ENCODE measurements at regions not wholly inside any gene's neighbourhood (a gene's known extent, or its start where the extent isn't known, plus 50 kb on each side); places are given as distances from the start of the nearest gene placed in this dataset.
A peak's percentile ranks its signal among the peaks of the same experiment; 100 is the strongest.

- DNase-seq = no peak
These were observed 208.1 kb upstream of the THSD7B start for GRCh38 chr2:136557203-136557602.

GRCh38 chr2:136550181-136550580 lies 215.2 kb upstream of the THSD7B start:
- DNase-seq = no peak

GRCh38 chr2:136539355-136539754 lies 226.0 kb upstream of the THSD7B start:
- DNase-seq = no peak

- peak; percentile 45 to 50 for DNase-seq
These were observed 226.9 kb upstream of the THSD7B start for GRCh38 chr2:136538489-136538888.

- DNase-seq = no peak
These were observed 230.5 kb upstream of the THSD7B start for GRCh38 chr2:136534811-136535210.

- no peak for DNase-seq
These were observed 233.2 kb upstream of the THSD7B start for GRCh38 chr2:136532171-136532570.

GRCh38 chr2:136531731-136532130 lies 233.6 kb upstream of the THSD7B start:
- DNase-seq = no peak

GRCh38 chr2:136530146-136530545 lies 235.2 kb upstream of the THSD7B start:
- no peak for DNase-seq

- no peak for DNase-seq
These were observed 237.8 kb upstream of the THSD7B start for GRCh38 chr2:136527560-136527959.

GRCh38 chr2:136522724-136523123 lies 242.6 kb upstream of the THSD7B start:
- DNase-seq = no peak

- no peak for DNase-seq
These were observed 247.6 kb upstream of the THSD7B start for GRCh38 chr2:136517716-136518115.

GRCh38 chr2:136510244-136510643 lies 255.1 kb upstream of the THSD7B start:
- DNase-seq = no peak

GRCh38 chr2:136505462-136505861 lies 259.9 kb upstream of the THSD7B start:
- no peak for DNase-seq

GRCh38 chr2:136502660-136503059 lies 262.7 kb upstream of the THSD7B start:
- DNase-seq = no peak

- no peak for DNase-seq
These were observed 267.6 kb upstream of the THSD7B start for GRCh38 chr2:136497709-136498108.

- DNase-seq = no peak
These were observed 268.4 kb upstream of the THSD7B start for GRCh38 chr2:136496966-136497365.

GRCh38 chr2:136495636-136496035 lies 269.7 kb upstream of the THSD7B start:
- DNase-seq = no peak

GRCh38 chr2:136492901-136493300 lies 272.4 kb upstream of the THSD7B start:
- no peak for DNase-seq

GRCh38 chr2:136490100-136490499 lies 275.2 kb upstream of the THSD7B start:
- no peak for DNase-seq

GRCh38 chr2:136487421-136487820 lies 277.9 kb upstream of the THSD7B start:
- DNase-seq = no peak

GRCh38 chr2:136486115-136486514 lies 279.2 kb upstream of the THSD7B start:
- no peak for DNase-seq

- no peak for DNase-seq
These were observed 282.4 kb upstream of the THSD7B start for GRCh38 chr2:136482966-136483365.

GRCh38 chr2:136482006-136482405 lies 283.3 kb upstream of the THSD7B start:
- DNase-seq = no peak

GRCh38 chr2:136479696-136480095 lies 285.6 kb upstream of the THSD7B start:
- no peak for DNase-seq

GRCh38 chr2:136468799-136469369 lies 296.5 kb upstream of the THSD7B start:
- DNase-seq = no peak

- DNase-seq = no peak
These were observed 312.8 kb upstream of the THSD7B start for GRCh38 chr2:136452528-136452927.

Data from hippocampal formation (tissue), 2 donors.